ENCODE measurements at regions not wholly inside any gene's neighbourhood (a gene's known extent, or its start where the extent isn't known, plus 50 kb on each side); places are given as distances from the start of the nearest gene placed in this dataset.

GRCh38 chr2:21515903-21516302, 392.1 kb downstream of the TDRD15 start:
- Histone ChIP-seq H3K9ac (ENCODE audit: low read depth, low read length) (no peak overlapping the region), H2AFZ (replicated peaks; ENCODE audit: low read length, poor library complexity) (no peak overlapping the region), H4K20me1 (ENCODE audit: insufficient read depth, low read length) (no peaks in the 10 kb centered on the region), H2BK15ac (ENCODE audit: low read depth, low read length) (no peak overlapping the region), H3K4me1 (ENCODE audit: control insufficient read depth, insufficient read depth, low read length) (no peaks in the 10 kb centered on the region), H3K23ac (ENCODE audit: low read depth, low read length) (no peak overlapping the region), H3K56ac (ENCODE audit: extremely low read depth, insufficient read depth, low read length) (no peak overlapping the region), H3K36me3 (ENCODE audit: control insufficient read depth, insufficient read depth, low read length) (no peaks in the 10 kb centered on the region), H4K91ac (ENCODE audit: insufficient read depth, low read depth, low read length) (no peak overlapping the region), H3K4me3 (ENCODE audit: insufficient read depth, low read depth, low read length) (no peak overlapping the region), H3K4ac (ENCODE audit: low read depth, low read length) (no peak overlapping the region), H2BK120ac (ENCODE audit: low read depth, low read length) (no peak overlapping the region), H3K9me1 (ENCODE audit: insufficient read depth, low read length) (no peaks in the 10 kb centered on the region), H3K27ac (ENCODE audit: insufficient read depth, low read length) (no peak overlapping the region), H2AK9ac (replicated peaks; ENCODE audit: low read depth, low read length, poor library complexity) (no peak overlapping the region), H3K27me3 (ENCODE audit: control insufficient read depth, insufficient read depth, low read length) (no peaks in the 10 kb centered on the region), H4K5ac (ENCODE audit: low read depth, low read length) (no peak overlapping the region), H3K14ac (replicated peaks; ENCODE audit: low read depth, low read length) (no peak overlapping the region), H2BK20ac (ENCODE audit: low read depth, low read length) (no peak overlapping the region), H2BK5ac (ENCODE audit: low read depth, low read length, poor library complexity, severe bottlenecking) (no peak overlapping the region), H3K9me3 (ENCODE audit: control insufficient read depth, insufficient read depth, low read length) (no peaks in the 10 kb centered on the region), H3K18ac (ENCODE audit: low read depth, low read length) (no peak overlapping the region), H4K8ac (ENCODE audit: low read depth in 2 of 2, low read length in 2 of 2) (no peak overlapping the region), H3K4me2 (ENCODE audit: low read depth, low read length) (no peak overlapping the region), H2AK5ac (ENCODE audit: low read depth, low read length) (no peak overlapping the region), H3K79me1 (ENCODE audit: low read depth in 1 of 2, low read length in 2 of 2) (no peaks in the 10 kb centered on the region)
- BruUV-seq (replicated peaks): no TSS peak
- ATAC-seq (ENCODE audit: low read depth): no peak
- intact Hi-C loops (cut with micrococcal nuclease): no loop called here
- no peak for TF ChIP-seq FOS (IDR thresholded peaks at IDR 0.05; ENCODE audit: low read depth, low read length)
- TF ChIP-seq CEBPB (IDR thresholded peaks at IDR 0.05; ENCODE audit: low read depth, low read length): peak; percentile 47; the same call in 1 of the 2 replicates
- dilution Hi-C loops (cut with HindIII; ENCODE audit: low sequenced_read_pairs, unreplicated experiment): no loop called here
- ChIA-PET CTCF (interaction anchor here (0.7 kb wide), 1 partner anchor 28 kb away, joined by 3 read pairs; no protein-coding TSS in a partner anchor), POLR2A (ENCODE audit: unreplicated experiment) (no interaction called here)
- DNase-seq: peak; percentile 39
- WGBS, 2 experiments (ENCODE audit: extremely low coverage in 2 of 2, insufficient read length in 1 of 2): no CpG with 5 or more reads among the region's 1 CpG
- in situ Hi-C loops (cut with MboI; ENCODE audit: low sequenced_read_pairs): no loop called here

Measured in IMR-90 (cell line).